ENCODE measurements at regions not wholly inside any gene's neighbourhood (a gene's known extent, or its start where the extent isn't known, plus 50 kb on each side); places are given as distances from the start of the nearest gene placed in this dataset.

DNA sequence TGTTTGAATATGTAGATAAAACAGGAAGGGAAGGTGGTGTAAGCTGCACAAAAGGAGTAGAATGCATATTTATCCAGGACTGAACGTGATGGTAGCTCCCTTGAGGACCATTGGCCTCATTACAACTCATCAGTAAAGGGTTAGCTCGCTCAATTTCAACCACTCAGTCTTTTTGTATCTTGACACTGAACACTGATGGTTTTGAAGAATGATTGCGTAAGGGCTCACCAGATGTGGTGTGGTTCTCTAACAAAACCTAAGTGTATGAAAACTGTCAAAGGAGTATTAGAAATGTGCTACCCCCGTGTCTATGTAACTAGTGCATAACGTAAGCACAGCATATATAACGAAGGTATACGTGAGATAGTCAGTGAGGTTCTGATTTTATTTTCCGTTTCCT, 272.4 kb upstream of the THSD7B start:
- TF ChIP-seq SIN3A (IDR thresholded peaks at IDR 0.05; ENCODE audit: borderline replicate concordance, low read depth, low read length): no peak
- TF ChIP-seq, protein P1, sequence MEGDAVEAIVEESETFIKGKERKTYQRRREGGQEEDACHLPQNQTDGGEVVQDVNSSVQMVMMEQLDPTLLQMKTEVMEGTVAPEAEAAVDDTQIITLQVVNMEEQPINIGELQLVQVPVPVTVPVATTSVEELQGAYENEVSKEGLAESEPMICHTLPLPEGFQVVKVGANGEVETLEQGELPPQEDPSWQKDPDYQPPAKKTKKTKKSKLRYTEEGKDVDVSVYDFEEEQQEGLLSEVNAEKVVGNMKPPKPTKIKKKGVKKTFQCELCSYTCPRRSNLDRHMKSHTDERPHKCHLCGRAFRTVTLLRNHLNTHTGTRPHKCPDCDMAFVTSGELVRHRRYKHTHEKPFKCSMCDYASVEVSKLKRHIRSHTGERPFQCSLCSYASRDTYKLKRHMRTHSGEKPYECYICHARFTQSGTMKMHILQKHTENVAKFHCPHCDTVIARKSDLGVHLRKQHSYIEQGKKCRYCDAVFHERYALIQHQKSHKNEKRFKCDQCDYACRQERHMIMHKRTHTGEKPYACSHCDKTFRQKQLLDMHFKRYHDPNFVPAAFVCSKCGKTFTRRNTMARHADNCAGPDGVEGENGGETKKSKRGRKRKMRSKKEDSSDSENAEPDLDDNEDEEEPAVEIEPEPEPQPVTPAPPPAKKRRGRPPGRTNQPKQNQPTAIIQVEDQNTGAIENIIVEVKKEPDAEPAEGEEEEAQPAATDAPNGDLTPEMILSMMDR (IDR thresholded peaks at IDR 0.05): no peak
- TF ChIP-seq JUND (IDR thresholded peaks at IDR 0.05): no peak
- no peak for TF ChIP-seq FOXM1 (IDR thresholded peaks at IDR 0.05; ENCODE audit: low read depth)
- TF ChIP-seq, protein P2, sequence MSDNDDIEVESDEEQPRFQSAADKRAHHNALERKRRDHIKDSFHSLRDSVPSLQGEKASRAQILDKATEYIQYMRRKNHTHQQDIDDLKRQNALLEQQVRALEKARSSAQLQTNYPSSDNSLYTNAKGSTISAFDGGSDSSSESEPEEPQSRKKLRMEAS (IDR thresholded peaks at IDR 0.05; ENCODE audit: low read depth): no peak
- TF ChIP-seq TEAD4 (IDR thresholded peaks at IDR 0.05; ENCODE audit: borderline replicate concordance, insufficient read depth): no peak
